Liver (tissue), 3 donors: ENCODE measurements at regions not wholly inside any gene's neighbourhood (a gene's known extent, or its start where the extent isn't known, plus 50 kb on each side); places are given as distances from the start of the nearest gene placed in this dataset.

Experiments
- CTCF ChIP-seq: fragments of 150-350 bp; IDR thresholded peaks from 2 replicates; pipeline ENCODE4 v1.5.1; 2017; ENCODE audit warnings: improper control_type of control experiment, low read depth, low read length; ENCODE audit not compliant: missing input control
- EGR1 ChIP-seq, 2 donors: IDR thresholded peaks; 2 replicates each; pipeline ENCODE4 v1.6.1; 2016 to 2018; ENCODE audit warnings: antibody characterized with exemption in 2 of 2, low read depth in 2 of 2
- FOXA1 ChIP-seq: IDR thresholded peaks from 2 replicates; pipeline ENCODE4 v1.6.1; 2016; ENCODE audit warnings: antibody characterized with exemption
- GABPA ChIP-seq, 2 donors: IDR thresholded peaks in 1 of 2; conservative IDR thresholded peaks in 1 of 2; 2 replicates each; pipeline ENCODE4 v1.6.1; 2016; ENCODE audit warnings: antibody characterized with exemption in 2 of 2, mild to moderate bottlenecking in 1 of 2, moderate library complexity in 1 of 2
- HNF4A ChIP-seq, 2 donors: conservative IDR thresholded peaks; 2 replicates each; pipeline ENCODE4 v1.6.1; 2016; ENCODE audit warnings: antibody characterized with exemption in 2 of 2, mild to moderate bottlenecking in 2 of 2
- JUND ChIP-seq, 2 donors: IDR thresholded peaks; 2 replicates each; pipeline ENCODE4 v1.6.1; 2016; ENCODE audit warnings: antibody characterized with exemption in 2 of 2
- RAD21 ChIP-seq, 2 donors: IDR thresholded peaks; 2 replicates each; pipeline ENCODE4 v1.6.1; 2016; ENCODE audit warnings: antibody characterized with exemption in 2 of 2, mild to moderate bottlenecking in 2 of 2
- REST ChIP-seq: IDR thresholded peaks from 2 replicates; pipeline ENCODE4 v1.6.1; 2016; ENCODE audit warnings: antibody characterized with exemption, mild to moderate bottlenecking
- SP1 ChIP-seq: IDR thresholded peaks from 2 replicates; pipeline ENCODE4 v1.6.1; 2018; ENCODE audit warnings: antibody characterized with exemption, mild to moderate bottlenecking
- TAF1 ChIP-seq: conservative IDR thresholded peaks from 2 replicates; pipeline ENCODE4 v1.6.1; 2016; ENCODE audit warnings: antibody characterized with exemption, mild to moderate bottlenecking
- YY1 ChIP-seq: IDR thresholded peaks from 2 replicates; pipeline ENCODE4 v1.6.1; 2016; ENCODE audit warnings: antibody characterized with exemption, mild to moderate bottlenecking
- ZBTB33 ChIP-seq: IDR thresholded peaks from 2 replicates; pipeline ENCODE4 v1.6.1; 2016; ENCODE audit warnings: antibody characterized with exemption
- TF ChIP-seq, protein P1 (sequence below): IDR thresholded peaks from 2 replicates; pipeline ENCODE4 v1.6.1; 2016; ENCODE audit warnings: antibody characterized with exemption
- TF ChIP-seq, protein P2 (sequence below): IDR thresholded peaks from 2 replicates; pipeline ENCODE4 v1.6.1; 2016; ENCODE audit warnings: antibody characterized with exemption
- donor health status: healthy.
- donor health status: healthy.

- TF ChIP-seq CTCF (no peak), HNF4A (conservative IDR thresholded peaks at IDR 0.05) (peak; percentile 59 to 76), JUND (IDR thresholded peaks at IDR 0.05) (no peak), RAD21 (IDR thresholded peaks at IDR 0.05) (no peak), EGR1 (IDR thresholded peaks at IDR 0.05; ENCODE audit: low read depth in 2 of 2) (no peak), REST (no peak), GABPA (IDR thresholded peaks at IDR 0.05 in 1 of 2, conservative IDR thresholded peaks at IDR 0.05 in 1 of 2) (no peak), SP1 (peak; percentile 39), ZBTB33 (no peak), YY1 (no peak), TAF1 (no peak), FOXA1 (no peak)
- TF ChIP-seq, protein P1, sequence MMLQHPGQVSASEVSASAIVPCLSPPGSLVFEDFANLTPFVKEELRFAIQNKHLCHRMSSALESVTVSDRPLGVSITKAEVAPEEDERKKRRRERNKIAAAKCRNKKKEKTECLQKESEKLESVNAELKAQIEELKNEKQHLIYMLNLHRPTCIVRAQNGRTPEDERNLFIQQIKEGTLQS: no peak
- TF ChIP-seq, protein P2, sequence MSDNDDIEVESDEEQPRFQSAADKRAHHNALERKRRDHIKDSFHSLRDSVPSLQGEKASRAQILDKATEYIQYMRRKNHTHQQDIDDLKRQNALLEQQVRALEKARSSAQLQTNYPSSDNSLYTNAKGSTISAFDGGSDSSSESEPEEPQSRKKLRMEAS: no peak
Observed at GRCh38 chr10:84876116-84876999, 548.0 kb downstream of the CCSER2 start.
